Muscle layer of colon (tissue), 2 donors: ENCODE measurements at regions not wholly inside any gene's neighbourhood (a gene's known extent, or its start where the extent isn't known, plus 50 kb on each side); places are given as distances from the start of the nearest gene placed in this dataset.
"Not testable (repeated sequence)": the region's sequence is repeated elsewhere in the genome, so short reads cannot be mapped to it uniquely, and the experiment has no call there.

Source experiments
- H3K27ac ChIP-seq: one replicate; pipeline ENCODE4 v1.7.0; 2013; ENCODE audit warnings: low read depth, mild to moderate bottlenecking, low read length, moderate library complexity
- H3K27me3 ChIP-seq, 2 donors: one replicate each; pipeline ENCODE4 v1.7.0; 2013; ENCODE audit warnings: low read length in 2 of 2, mild to moderate bottlenecking in 2 of 2; ENCODE audit not compliant: insufficient read depth in 2 of 2, control insufficient read depth in 1 of 2
- H3K36me3 ChIP-seq: one replicate; pipeline ENCODE4 v1.7.0; 2013; ENCODE audit warnings: mild to moderate bottlenecking, low read length; ENCODE audit not compliant: insufficient read depth
- H3K4me1 ChIP-seq: one replicate; pipeline ENCODE4 v1.7.0; 2013; ENCODE audit warnings: mild to moderate bottlenecking, low read length; ENCODE audit not compliant: insufficient read depth
- H3K4me3 ChIP-seq, 2 donors: one replicate each; pipeline ENCODE4 v1.7.0; 2013; ENCODE audit warnings: low read length in 2 of 2, low read depth in 1 of 2, mild to moderate bottlenecking in 1 of 2, moderate library complexity in 1 of 2
- H3K9ac ChIP-seq: one replicate; pipeline ENCODE4 v1.7.0; 2013; ENCODE audit warnings: low read length
- H3K9me3 ChIP-seq: one replicate; pipeline ENCODE4 v1.7.0; 2013; ENCODE audit warnings: mild to moderate bottlenecking, low read length
- donor health status: abdominal sarcoma.
- donor health status: Adenocarcinoma of cecum.

- Histone ChIP-seq H3K36me3 (no peaks in the 10 kb centered on the region), H3K27ac (no peak overlapping the region), H3K27me3 (no peaks in the 10 kb centered on the region), H3K9me3 (no peaks in the 10 kb centered on the region), H3K4me3 (no peak overlapping the region), H3K4me1 (no peaks in the 10 kb centered on the region), H3K9ac (no peak overlapping the region)
Measured at GRCh38 chr10:21049482-21049881, 152.4 kb upstream of the NEBL start.

DNA sequence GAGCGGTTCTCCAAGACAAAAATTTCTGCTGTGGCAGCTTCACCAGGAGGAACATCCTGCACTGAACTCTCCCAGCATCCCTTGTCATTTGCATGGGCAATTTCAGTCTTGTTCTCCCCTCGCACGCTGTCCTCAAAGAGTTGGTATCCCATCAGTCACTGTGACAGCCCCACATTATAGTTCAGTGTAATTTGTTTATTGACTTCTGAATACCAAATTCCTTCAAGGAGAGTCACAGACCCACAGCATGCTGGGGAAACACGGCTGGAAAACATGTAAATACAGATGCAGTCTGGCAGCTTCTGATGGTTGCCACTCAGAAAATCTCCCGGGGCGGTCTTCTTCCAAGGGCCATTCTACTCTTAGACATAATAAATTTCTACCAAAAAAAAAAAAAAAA is 151.0 kb upstream of the NEBL start:
- H3K27me3 ChIP-seq: no peaks in the 10 kb centered on the region
- H3K4me3 ChIP-seq: no peak overlapping the region
- no peak overlapping the region for H3K27ac ChIP-seq
- H3K9me3 ChIP-seq: no peaks in the 10 kb centered on the region
- H3K4me1 ChIP-seq: no peaks in the 10 kb centered on the region
- H3K36me3 ChIP-seq: no peaks in the 10 kb centered on the region
- H3K9ac ChIP-seq: no peak overlapping the region

DNA sequence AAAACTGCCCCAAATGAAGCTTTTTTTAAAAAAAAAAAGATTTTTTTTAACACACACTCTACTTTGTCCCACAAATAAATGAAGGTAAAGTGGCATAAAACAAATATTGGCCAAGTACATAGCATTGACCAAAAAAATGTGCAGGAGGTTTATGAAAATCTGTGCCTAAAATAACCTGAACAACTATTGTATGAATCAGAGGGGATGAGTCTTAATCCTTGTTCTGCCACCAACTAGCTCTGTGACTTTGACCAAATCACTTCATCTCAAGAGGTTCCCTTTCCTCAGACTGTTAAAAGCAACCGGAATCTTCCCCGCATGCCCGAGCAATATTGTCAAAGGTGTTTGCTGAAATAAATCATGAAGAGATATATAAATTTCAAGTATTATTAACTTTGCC is 150.4 kb upstream of the NEBL start:
- Histone ChIP-seq H3K36me3 (no peaks in the 10 kb centered on the region), H3K4me3 (no peak overlapping the region)

GRCh38 chr10:21047096-21047495 is 150.0 kb upstream of the NEBL start:
- Histone ChIP-seq H3K27ac (no peak overlapping the region), H3K9me3 (no peaks in the 10 kb centered on the region), H3K9ac (no peak overlapping the region), H3K27me3 (no peaks in the 10 kb centered on the region), H3K36me3 (no peaks in the 10 kb centered on the region), H3K4me3 (no peak overlapping the region), H3K4me1 (no peaks in the 10 kb centered on the region)

More for the DNA sequence above, 150.4 kb upstream of the NEBL start:
- no peaks in the 10 kb centered on the region for H3K9me3 ChIP-seq
- H3K27me3 ChIP-seq: no peaks in the 10 kb centered on the region
- no peak overlapping the region for H3K9ac ChIP-seq
- H3K27ac ChIP-seq: no peak overlapping the region
- H3K4me1 ChIP-seq: no peaks in the 10 kb centered on the region

DNA sequence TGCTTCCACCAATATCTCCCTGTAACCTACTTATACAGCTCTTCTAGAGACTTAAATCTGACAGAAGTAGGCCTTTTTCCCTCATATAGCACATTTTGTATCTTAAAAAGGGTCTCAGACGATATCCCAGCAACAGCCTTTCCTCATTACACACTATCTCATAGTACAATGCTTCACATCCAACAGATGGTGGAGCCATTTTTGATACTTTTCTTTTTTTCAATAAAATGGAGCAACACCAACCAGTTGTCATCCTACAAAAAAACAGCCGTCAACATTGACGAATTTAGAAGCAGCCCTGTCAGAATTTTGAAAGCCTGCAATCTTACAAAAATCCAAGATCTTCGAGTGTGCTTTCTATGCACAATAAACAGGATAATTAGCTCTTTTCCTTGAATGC is 145.9 kb upstream of the NEBL start:
- H3K4me3 ChIP-seq: no peak overlapping the region
- no peaks in the 10 kb centered on the region for H3K27me3 ChIP-seq
- no peak overlapping the region for H3K9ac ChIP-seq
- H3K27ac ChIP-seq: no peak overlapping the region
- no peaks in the 10 kb centered on the region for H3K4me1 ChIP-seq
- no peaks in the 10 kb centered on the region for H3K36me3 ChIP-seq
- no peaks in the 10 kb centered on the region for H3K9me3 ChIP-seq

DNA sequence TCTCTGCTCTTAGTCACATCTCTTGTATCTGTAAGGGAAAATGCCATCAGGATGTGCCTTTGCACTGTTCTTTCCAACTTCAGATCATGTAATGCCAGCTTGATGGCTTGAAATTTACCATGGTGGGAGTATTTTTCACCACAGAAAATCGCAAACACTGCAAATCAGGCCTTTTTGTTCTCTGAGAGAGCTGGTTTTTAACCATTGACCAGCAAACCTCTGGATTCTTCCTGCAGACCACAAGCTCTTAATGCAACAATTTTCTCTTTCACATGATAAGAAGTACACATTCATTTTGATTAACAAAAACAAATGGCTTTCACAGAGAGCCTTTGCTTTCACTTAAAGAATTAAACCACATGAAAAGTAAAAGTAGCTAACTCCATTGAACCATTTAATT is 145.4 kb upstream of the NEBL start:
- no peak overlapping the region for H3K27ac ChIP-seq
- no peaks in the 10 kb centered on the region for H3K36me3 ChIP-seq
- H3K27me3 ChIP-seq: no peaks in the 10 kb centered on the region
- no peaks in the 10 kb centered on the region for H3K9me3 ChIP-seq
- no peak overlapping the region for H3K4me3 ChIP-seq
- H3K4me1 ChIP-seq: no peaks in the 10 kb centered on the region
- H3K9ac ChIP-seq: no peak overlapping the region

DNA sequence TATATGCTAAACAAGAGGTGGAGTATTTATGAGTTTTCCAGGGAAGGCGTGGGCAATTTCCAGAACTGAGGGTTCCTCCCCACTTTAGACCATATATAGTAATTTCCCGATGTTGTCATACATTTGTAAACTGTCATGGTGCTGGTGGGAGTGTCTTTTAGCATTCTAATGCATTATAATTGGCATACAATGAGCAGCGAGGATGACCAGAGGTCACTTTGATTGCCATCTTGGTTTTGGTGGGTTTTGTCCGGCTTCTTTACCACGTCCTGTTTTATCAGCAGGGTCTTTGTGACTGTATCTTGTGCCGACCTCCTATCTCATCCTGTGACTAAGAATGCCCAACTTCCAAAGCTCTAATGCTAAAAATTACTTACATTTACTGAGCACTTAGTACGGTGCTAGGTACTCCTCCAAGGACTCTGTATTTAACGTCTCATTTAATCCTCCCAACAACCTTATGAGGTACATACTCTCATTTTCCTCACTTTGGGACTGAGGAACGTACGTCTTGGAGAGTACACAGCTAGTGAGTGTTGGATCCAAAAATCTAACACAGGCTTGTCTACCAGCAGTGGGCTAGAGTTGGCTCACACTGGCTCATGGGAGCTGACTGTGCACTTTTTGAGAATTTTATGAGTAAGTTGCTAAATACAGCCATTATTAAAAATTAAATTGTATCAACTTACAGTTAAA is 144.8 kb upstream of the NEBL start:
- no peaks in the 10 kb centered on the region for H3K36me3 ChIP-seq
- H3K4me1 ChIP-seq: no peaks in the 10 kb centered on the region
- H3K27me3 ChIP-seq: no peaks in the 10 kb centered on the region
- H3K9me3 ChIP-seq: no peaks in the 10 kb centered on the region
- no peak overlapping the region for H3K4me3 ChIP-seq
- no peak overlapping the region for H3K27ac ChIP-seq
- no peak overlapping the region for H3K9ac ChIP-seq

DNA sequence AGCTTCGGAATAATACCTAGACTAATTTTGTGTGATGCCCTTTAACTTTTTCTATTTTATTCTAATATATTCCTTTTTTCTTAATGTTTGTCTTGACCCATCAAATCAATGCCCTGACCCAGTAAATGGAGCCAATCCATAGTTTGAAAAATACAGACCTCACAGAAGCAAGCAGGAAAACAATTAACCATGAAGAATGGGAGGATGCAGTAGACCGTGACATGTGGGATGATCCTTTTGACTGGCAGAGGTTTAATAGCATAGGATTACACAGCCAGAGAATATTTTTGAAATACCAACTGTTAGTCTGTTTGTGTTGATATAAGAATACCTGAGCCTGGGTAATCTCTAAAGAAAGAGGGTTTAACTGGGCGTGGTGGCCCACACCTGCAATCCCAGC is 142.6 kb upstream of the NEBL start:
- H3K4me3 ChIP-seq: no peak overlapping the region

DNA sequence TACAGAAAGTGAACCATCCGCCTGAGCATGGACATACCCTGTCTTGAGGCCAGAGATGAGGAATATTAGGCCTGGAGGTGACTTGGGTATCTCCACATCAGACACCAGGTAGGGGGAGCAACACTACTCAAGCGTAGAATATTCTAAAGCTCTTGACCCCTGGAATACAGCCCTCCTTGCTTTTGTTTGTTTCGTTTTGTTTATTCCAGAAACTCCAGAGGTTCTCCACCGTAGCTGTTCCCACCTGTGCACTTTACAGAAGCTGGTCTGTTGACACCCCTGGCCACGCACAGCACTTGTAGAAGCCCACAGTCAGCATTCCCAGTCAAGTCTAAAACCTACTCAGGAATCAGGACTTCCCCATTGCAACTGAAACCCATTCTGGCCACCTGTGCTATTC is 139.6 kb upstream of the NEBL start:
- Histone ChIP-seq H3K27ac (no peak overlapping the region), H3K9me3 (no peaks in the 10 kb centered on the region), H3K27me3 (no peaks in the 10 kb centered on the region), H3K4me1 (no peaks in the 10 kb centered on the region), H3K4me3 (no peak overlapping the region), H3K36me3 (no peaks in the 10 kb centered on the region), H3K9ac (no peak overlapping the region)

More for the DNA sequence above, 142.6 kb upstream of the NEBL start:
- Histone ChIP-seq H3K36me3 (no peaks in the 10 kb centered on the region), H3K9ac (no peak overlapping the region), H3K9me3 (no peaks in the 10 kb centered on the region), H3K27me3 (no peaks in the 10 kb centered on the region), H3K4me1 (no peaks in the 10 kb centered on the region), H3K27ac (no peak overlapping the region)

- not testable (repeated sequence) for H3K9me3 ChIP-seq, H3K36me3 ChIP-seq, H3K27ac ChIP-seq, H3K9ac ChIP-seq, H3K27me3 ChIP-seq, H3K4me3 ChIP-seq, H3K4me1 ChIP-seq
Measured at GRCh38 chr10:21034770-21035169, 137.7 kb upstream of the NEBL start.

- no peak overlapping the region for H3K27ac ChIP-seq
- no peaks in the 10 kb centered on the region for H3K27me3 ChIP-seq
- no peaks in the 10 kb centered on the region for H3K4me1 ChIP-seq
- H3K9ac ChIP-seq: no peak overlapping the region
- H3K36me3 ChIP-seq: no peaks in the 10 kb centered on the region
- no peaks in the 10 kb centered on the region for H3K9me3 ChIP-seq
- no peak overlapping the region for H3K4me3 ChIP-seq
Measured at GRCh38 chr10:21034241-21034640, 137.1 kb upstream of the NEBL start.

DNA sequence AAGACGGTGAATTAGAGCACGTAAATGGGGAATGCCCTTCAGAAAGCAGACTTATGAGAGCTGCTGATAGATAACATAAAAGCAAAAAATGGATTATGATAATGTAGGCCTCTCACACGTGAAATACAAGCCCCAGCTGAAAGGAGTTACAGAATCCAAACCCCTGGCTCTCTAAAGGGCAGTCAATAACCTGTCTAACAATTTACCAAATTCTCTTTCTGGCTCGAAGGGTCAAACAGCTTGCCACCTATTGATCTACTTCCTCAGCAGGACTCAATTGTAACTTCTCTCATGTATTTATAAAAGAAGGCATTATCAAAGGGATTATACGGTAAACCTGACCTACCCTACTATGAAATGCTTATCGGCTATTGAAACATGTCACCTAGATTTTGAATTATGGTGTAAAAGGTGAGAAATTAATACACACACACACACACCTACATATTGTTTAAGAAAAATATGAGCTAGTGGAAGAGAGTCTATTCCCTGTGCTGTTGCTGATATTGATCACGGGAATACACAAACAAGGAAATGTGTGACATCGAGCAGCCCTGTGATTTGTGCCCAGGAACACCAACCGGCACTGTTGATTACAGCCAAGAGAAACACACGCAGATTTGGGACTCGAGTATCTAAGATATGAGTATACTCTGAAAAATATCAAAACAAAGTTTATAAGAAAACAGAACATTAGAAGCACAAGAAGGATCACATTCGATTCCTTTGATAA is 135.6 kb upstream of the NEBL start:
- H3K4me3 ChIP-seq: no peak overlapping the region
- H3K27me3 ChIP-seq: no peaks in the 10 kb centered on the region
- H3K27ac ChIP-seq: no peak overlapping the region
- no peaks in the 10 kb centered on the region for H3K36me3 ChIP-seq
- H3K4me1 ChIP-seq: no peaks in the 10 kb centered on the region
- no peak overlapping the region for H3K9ac ChIP-seq
- no peaks in the 10 kb centered on the region for H3K9me3 ChIP-seq
